GM03348 (cell line): ENCODE measurements at regions not wholly inside any gene's neighbourhood (a gene's known extent, or its start where the extent isn't known, plus 50 kb on each side); places are given as distances from the start of the nearest gene placed in this dataset.
"Not testable (repeated sequence)": the region's sequence is repeated elsewhere in the genome, so short reads cannot be mapped to it uniquely, and the experiment has no call there.

Experiments used
- DNase-seq: peaks from one replicate; pipeline ENCODE4 v3.0.0; 2012; ENCODE audit warnings: low spot score

- no peak for DNase-seq
Observed at GRCh38 chr5:135776457-135776856, 58.0 kb upstream of the SLC25A48 start.

- DNase-seq = no peak
Observed at GRCh38 chr5:135761746-135762145, 72.7 kb upstream of the SLC25A48 start.

GRCh38 chr5:135759149-135759784, 75.2 kb upstream of the SLC25A48 start:
- no peak for DNase-seq

GRCh38 chr5:135753990-135754389, 80.5 kb upstream of the SLC25A48 start:
- DNase-seq = no peak

GRCh38 chr5:135750506-135750905, 84.0 kb upstream of the SLC25A48 start:
- DNase-seq = no peak

- DNase-seq = no peak
Observed at GRCh38 chr5:135747824-135748223, 86.6 kb upstream of the SLC25A48 start.

- no peak for DNase-seq
Observed at GRCh38 chr5:135745897-135746500, 88.5 kb upstream of the SLC25A48 start.

- DNase-seq = no peak
Observed at GRCh38 chr5:135743705-135744411, 90.6 kb upstream of the SLC25A48 start.

GRCh38 chr5:135743181-135743580, 91.3 kb upstream of the SLC25A48 start:
- DNase-seq = no peak

- not testable (repeated sequence) for DNase-seq
Observed at GRCh38 chr5:135742240-135742639, 92.2 kb upstream of the SLC25A48 start.

GRCh38 chr5:135741040-135741439, 93.4 kb upstream of the SLC25A48 start:
- no peak for DNase-seq

- DNase-seq = no peak
Observed at GRCh38 chr5:135740475-135740874, 94.0 kb upstream of the SLC25A48 start.

GRCh38 chr5:135739383-135739981, 95.0 kb upstream of the SLC25A48 start:
- DNase-seq = no peak

GRCh38 chr5:135738564-135738875, 95.9 kb upstream of the SLC25A48 start:
- no peak for DNase-seq

GRCh38 chr5:135737701-135738563, 96.5 kb upstream of the SLC25A48 start:
- DNase-seq = no peak

GRCh38 chr5:135736952-135737351, 97.5 kb upstream of the SLC25A48 start:
- DNase-seq = not testable (repeated sequence)

GRCh38 chr5:135735831-135736230, 98.6 kb upstream of the SLC25A48 start:
- DNase-seq = no peak

GRCh38 chr5:135734956-135735355, 99.5 kb upstream of the SLC25A48 start:
- not testable (repeated sequence) for DNase-seq

GRCh38 chr5:135731034-135731433, 103.4 kb upstream of the SLC25A48 start:
- DNase-seq = not testable (repeated sequence)

GRCh38 chr5:135730161-135730560, 104.3 kb upstream of the SLC25A48 start:
- not testable (repeated sequence) for DNase-seq

GRCh38 chr5:135729321-135729786, 105.1 kb upstream of the SLC25A48 start:
- no peak for DNase-seq

- no peak for DNase-seq
Observed at GRCh38 chr5:135724617-135725016, 109.8 kb upstream of the SLC25A48 start.
